GM12892 (cell line): ENCODE measurements at regions not wholly inside any gene's neighbourhood (a gene's known extent, or its start where the extent isn't known, plus 50 kb on each side); places are given as distances from the start of the nearest gene placed in this dataset.

Source experiments
- POLR2A ChIP-seq: IDR thresholded peaks from 2 replicates; pipeline ENCODE4 v1.6.1; 2011; ENCODE audit warnings: low read depth, low read length, control low read depth
- POLR2AphosphoS5 ChIP-seq: IDR thresholded peaks from 2 replicates; pipeline ENCODE4 v1.6.1; 2011; ENCODE audit warnings: low read depth, low read length, control low read depth
- TAF1 ChIP-seq: IDR thresholded peaks from 2 replicates; pipeline ENCODE4 v1.6.1; 2011; ENCODE audit warnings: low read depth, mild to moderate bottlenecking, control low read depth, low read length, borderline replicate concordance

DNA sequence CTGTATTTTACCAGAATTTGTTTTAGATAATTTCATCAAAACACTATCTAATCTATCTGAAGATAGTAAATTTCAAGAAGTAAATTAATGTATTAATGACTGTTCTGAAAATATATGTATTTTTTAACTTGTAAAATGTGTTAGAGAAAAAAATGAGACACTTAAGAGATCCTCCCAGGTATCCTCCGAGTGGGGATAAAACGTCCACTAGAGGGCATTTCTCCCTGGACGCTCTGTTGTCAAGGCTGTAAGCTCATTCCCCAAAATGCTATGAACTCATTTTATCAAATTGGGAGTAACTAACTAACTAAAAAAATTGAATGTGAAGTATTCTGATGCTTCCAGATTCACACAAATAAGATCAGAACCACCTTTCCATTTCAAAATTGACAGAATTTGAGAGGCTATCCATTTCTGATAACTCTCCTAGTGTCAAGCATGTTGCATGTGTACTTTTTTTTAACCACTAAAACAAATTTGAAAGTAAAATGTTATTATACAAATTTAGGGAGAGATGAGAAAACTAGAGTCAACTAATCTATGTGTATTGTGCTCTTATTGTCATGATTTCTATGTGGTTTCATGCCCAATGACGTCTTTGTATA lies 337.3 kb upstream of the HS3ST1 start:
- no peak for TF ChIP-seq TAF1
- no peak for TF ChIP-seq POLR2A
- TF ChIP-seq POLR2AphosphoS5: no peak
